OCI-LY7 (cell line): ENCODE measurements at regions not wholly inside any gene's neighbourhood (a gene's known extent, or its start where the extent isn't known, plus 50 kb on each side); places are given as distances from the start of the nearest gene placed in this dataset.

Experiments used
- BruUV-seq: library from RNA; stranded (reverse); fragments of 400-500 nt; replicated peaks from 2 replicates; lab custom pipeline; 2021; lab: Mats Ljungman, UMichigan
- CTCF ChIA-PET: fragments of 300-600 bp; sonication (Branson Sonifier 250); formaldehyde crosslinking; loops from one replicate; lab custom pipeline; 2022; ENCODE audit warnings: antibody characterized with exemption; ENCODE audit not compliant: unreplicated experiment; lab: Charles Lee
- POLR2A ChIA-PET: fragments of 300-600 bp; sonication (Branson Sonifier 250); formaldehyde crosslinking; loops from one replicate; lab custom pipeline; 2022; ENCODE audit warnings: antibody characterized with exemption; lab: Charles Lee
- DNase-seq: peaks from one replicate; pipeline ENCODE4 v3.0.0-alpha.2; 2015; ENCODE audit warnings: low spot score
- H2AFZ ChIP-seq: fragments of 200-600 bp; sonication (generic), shearing (Covaris generic); 2 replicates; pipeline ENCODE4 v1.6.1; 2014; ENCODE audit warnings: mild to moderate bottlenecking, antibody characterized with exemption, low read length, moderate library complexity
- H3K27ac ChIP-seq: fragments of 200-600 bp; sonication (generic); 2 replicates; pipeline ENCODE4 v1.5.1; 2014; ENCODE audit warnings: mixed run types, low read depth, mild to moderate bottlenecking, moderate library complexity, low read length, inconsistent platforms; ENCODE audit not compliant: poor library complexity, severe bottlenecking
- H3K36me3 ChIP-seq: fragments of 200-600 bp; sonication (generic); 2 replicates; pipeline ENCODE4 v1.6.1; 2014; ENCODE audit warnings: mild to moderate bottlenecking, antibody characterized with exemption, low read length, moderate library complexity, mixed read lengths; ENCODE audit not compliant: insufficient read depth
- H3K4me1 ChIP-seq: fragments of 200-600 bp; sonication (generic); 2 replicates; pipeline ENCODE4 v1.5.1; 2014; ENCODE audit warnings: mild to moderate bottlenecking, low read length; ENCODE audit not compliant: insufficient read depth, poor library complexity, severe bottlenecking
- H3K4me2 ChIP-seq: fragments of 200-600 bp; sonication (generic); 2 replicates; pipeline ENCODE4 v1.6.1; 2014; ENCODE audit warnings: mild to moderate bottlenecking, low read length
- H3K4me3 ChIP-seq: fragments of 200-600 bp; sonication (generic); 2 replicates; pipeline ENCODE4 v1.5.1; 2014; ENCODE audit warnings: mild to moderate bottlenecking, low read depth, low read length; ENCODE audit not compliant: poor library complexity, severe bottlenecking
- H3K79me2 ChIP-seq: fragments of 200-600 bp; sonication (generic); 2 replicates; pipeline ENCODE4 v1.6.1; 2016; ENCODE audit warnings: low read depth, mild to moderate bottlenecking, low read length, moderate library complexity, mixed read lengths; ENCODE audit not compliant: insufficient read depth
- H3K9me2 ChIP-seq: fragments of 200-600 bp; sonication (generic); 2 replicates; pipeline ENCODE4 v1.6.1; 2016; ENCODE audit warnings: mild to moderate bottlenecking, low read length, mixed read lengths; ENCODE audit not compliant: insufficient read depth
- H3K9me3 ChIP-seq: fragments of 200-600 bp; sonication (generic); 2 replicates; pipeline ENCODE4 v1.6.1; 2014; ENCODE audit warnings: mild to moderate bottlenecking, mixed run types, low read length, mixed read lengths
- H4K20me1 ChIP-seq: fragments of 200-600 bp; sonication (generic); 2 replicates; pipeline ENCODE4 v1.6.1; 2014; ENCODE audit warnings: mild to moderate bottlenecking, antibody characterized with exemption, low read length, moderate library complexity, mixed read lengths; ENCODE audit not compliant: insufficient read depth
- EZH2phosphoT487 ChIP-seq: fragments of 200-600 bp; sonication (generic); IDR thresholded peaks from 2 replicates; pipeline ENCODE4 v1.6.1; 2018; ENCODE audit warnings: low read depth, borderline replicate concordance, mild to moderate bottlenecking, mixed run types, antibody characterized with exemption, low read length, moderate library complexity, mixed read lengths
- intact Hi-C: fragments of 100-400 bp; cut with micrococcal nuclease; formaldehyde crosslinking; loops from one replicate; pipeline ENCODE4 v1.10.0; 2022; ENCODE audit not compliant: unreplicated experiment
- TF ChIP-seq, protein P1 (sequence below): fragments of 200-600 bp; sonication (generic); conservative IDR thresholded peaks from 2 replicates; pipeline ENCODE4 v1.5.1; 2014; ENCODE audit warnings: mild to moderate bottlenecking, antibody characterized with exemption, low read length, moderate library complexity, mixed read lengths

GRCh38 chr9:110114086-110114858, 93.7 kb downstream of the C9orf152 start:
- H3K79me2 ChIP-seq: peaks cover 87% of the 10 kb centered on the region
- no peak overlapping the region for H2AFZ ChIP-seq
- no peak overlapping the region for H3K4me3 ChIP-seq
- no peak for DNase-seq
- no peaks in the 10 kb centered on the region for H3K9me2 ChIP-seq
- intact Hi-C loops: no loop called here
- no peak for TF ChIP-seq EZH2phosphoT487
- TF ChIP-seq, protein P1, sequence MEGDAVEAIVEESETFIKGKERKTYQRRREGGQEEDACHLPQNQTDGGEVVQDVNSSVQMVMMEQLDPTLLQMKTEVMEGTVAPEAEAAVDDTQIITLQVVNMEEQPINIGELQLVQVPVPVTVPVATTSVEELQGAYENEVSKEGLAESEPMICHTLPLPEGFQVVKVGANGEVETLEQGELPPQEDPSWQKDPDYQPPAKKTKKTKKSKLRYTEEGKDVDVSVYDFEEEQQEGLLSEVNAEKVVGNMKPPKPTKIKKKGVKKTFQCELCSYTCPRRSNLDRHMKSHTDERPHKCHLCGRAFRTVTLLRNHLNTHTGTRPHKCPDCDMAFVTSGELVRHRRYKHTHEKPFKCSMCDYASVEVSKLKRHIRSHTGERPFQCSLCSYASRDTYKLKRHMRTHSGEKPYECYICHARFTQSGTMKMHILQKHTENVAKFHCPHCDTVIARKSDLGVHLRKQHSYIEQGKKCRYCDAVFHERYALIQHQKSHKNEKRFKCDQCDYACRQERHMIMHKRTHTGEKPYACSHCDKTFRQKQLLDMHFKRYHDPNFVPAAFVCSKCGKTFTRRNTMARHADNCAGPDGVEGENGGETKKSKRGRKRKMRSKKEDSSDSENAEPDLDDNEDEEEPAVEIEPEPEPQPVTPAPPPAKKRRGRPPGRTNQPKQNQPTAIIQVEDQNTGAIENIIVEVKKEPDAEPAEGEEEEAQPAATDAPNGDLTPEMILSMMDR: no peak
- no peaks in the 10 kb centered on the region for H4K20me1 ChIP-seq
- no peaks in the 10 kb centered on the region for H3K9me3 ChIP-seq
- CTCF ChIA-PET: no interaction called here
- H3K27ac ChIP-seq: no peak overlapping the region
- peaks cover 66% of the 10 kb centered on the region for H3K4me1 ChIP-seq
- BruUV-seq: no TSS peak
- peaks cover 33% of the 10 kb centered on the region; the same call in 1 of the 2 replicates for H3K36me3 ChIP-seq
- POLR2A ChIA-PET: interaction anchor here (0.7 kb wide), 1 partner anchor 61 kb away, joined by 3 read pairs; no protein-coding TSS in a partner anchor
- H3K4me2 ChIP-seq: no peak overlapping the region

DNA sequence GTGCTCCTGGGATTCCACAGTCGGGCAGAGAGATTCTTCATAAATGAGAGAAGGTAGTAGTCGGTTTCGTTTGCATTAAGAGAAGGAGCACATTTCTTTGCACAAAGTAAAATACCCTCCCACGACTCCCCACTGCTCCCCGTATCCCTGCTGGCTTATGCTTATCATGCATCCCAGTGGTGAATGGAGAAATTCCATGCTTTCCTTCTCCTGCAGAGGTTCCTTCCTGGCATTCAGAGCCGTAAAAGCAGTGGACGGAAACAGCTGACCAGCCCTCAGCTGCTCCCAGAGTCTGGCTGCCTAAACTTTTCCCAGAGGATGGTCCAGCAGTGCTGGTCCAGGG, 93.1 kb downstream of the C9orf152 start:
- Histone ChIP-seq H3K4me3 (no peak overlapping the region), H3K4me2 (no peak overlapping the region), H2AFZ (no peak overlapping the region), H3K27ac (no peak overlapping the region), H3K9me3 (no peaks in the 10 kb centered on the region), H3K36me3 (peaks cover 33% of the 10 kb centered on the region), H3K79me2 (peaks cover 87% of the 10 kb centered on the region), H3K4me1 (peaks cover 62% of the 10 kb centered on the region), H3K9me2 (no peaks in the 10 kb centered on the region), H4K20me1 (no peaks in the 10 kb centered on the region)
- BruUV-seq: no TSS peak
- CTCF ChIA-PET: no interaction called here
- no peak for DNase-seq
- TF ChIP-seq EZH2phosphoT487: no peak
- TF ChIP-seq, protein P1: no peak
- intact Hi-C loops: no loop called here
- POLR2A ChIA-PET: no interaction called here

- H2AFZ ChIP-seq: no peak overlapping the region
- BruUV-seq: no TSS peak
- peaks cover 62% of the 10 kb centered on the region for H3K4me1 ChIP-seq
- POLR2A ChIA-PET: no interaction called here
- intact Hi-C loops: no loop called here
- CTCF ChIA-PET: no interaction called here
- H3K36me3 ChIP-seq: peaks cover 33% of the 10 kb centered on the region
- no peaks in the 10 kb centered on the region for H3K9me3 ChIP-seq
- no peak overlapping the region for H3K4me3 ChIP-seq
- DNase-seq: no peak
- H3K4me2 ChIP-seq: no peak overlapping the region
- no peaks in the 10 kb centered on the region for H3K9me2 ChIP-seq
- TF ChIP-seq EZH2phosphoT487: no peak
- TF ChIP-seq, protein P1: no peak
- no peaks in the 10 kb centered on the region for H4K20me1 ChIP-seq
- H3K79me2 ChIP-seq: peaks cover 87% of the 10 kb centered on the region
- no peak overlapping the region for H3K27ac ChIP-seq
Observed at GRCh38 chr9:110115341-110115820, 92.6 kb downstream of the C9orf152 start.
